ENCODE measurements at regions not wholly inside any gene's neighbourhood (a gene's known extent, or its start where the extent isn't known, plus 50 kb on each side); places are given as distances from the start of the nearest gene placed in this dataset.

GRCh38 chr10:110364531-110364937, 59.8 kb upstream of the SMNDC1 start:
- TF ChIP-seq, protein P1, sequence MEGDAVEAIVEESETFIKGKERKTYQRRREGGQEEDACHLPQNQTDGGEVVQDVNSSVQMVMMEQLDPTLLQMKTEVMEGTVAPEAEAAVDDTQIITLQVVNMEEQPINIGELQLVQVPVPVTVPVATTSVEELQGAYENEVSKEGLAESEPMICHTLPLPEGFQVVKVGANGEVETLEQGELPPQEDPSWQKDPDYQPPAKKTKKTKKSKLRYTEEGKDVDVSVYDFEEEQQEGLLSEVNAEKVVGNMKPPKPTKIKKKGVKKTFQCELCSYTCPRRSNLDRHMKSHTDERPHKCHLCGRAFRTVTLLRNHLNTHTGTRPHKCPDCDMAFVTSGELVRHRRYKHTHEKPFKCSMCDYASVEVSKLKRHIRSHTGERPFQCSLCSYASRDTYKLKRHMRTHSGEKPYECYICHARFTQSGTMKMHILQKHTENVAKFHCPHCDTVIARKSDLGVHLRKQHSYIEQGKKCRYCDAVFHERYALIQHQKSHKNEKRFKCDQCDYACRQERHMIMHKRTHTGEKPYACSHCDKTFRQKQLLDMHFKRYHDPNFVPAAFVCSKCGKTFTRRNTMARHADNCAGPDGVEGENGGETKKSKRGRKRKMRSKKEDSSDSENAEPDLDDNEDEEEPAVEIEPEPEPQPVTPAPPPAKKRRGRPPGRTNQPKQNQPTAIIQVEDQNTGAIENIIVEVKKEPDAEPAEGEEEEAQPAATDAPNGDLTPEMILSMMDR (IDR thresholded peaks at IDR 0.05): no peak
- TF ChIP-seq POLR2A (IDR thresholded peaks at IDR 0.05): no peak
